Natural killer cell (primary cell): ENCODE measurements at regions not wholly inside any gene's neighbourhood (a gene's known extent, or its start where the extent isn't known, plus 50 kb on each side); places are given as distances from the start of the nearest gene placed in this dataset.

Experiments
- ATAC-seq, 3 donors: fragments of 150-1000 bp in 2 of 3; fragments of 200-7000 bp in 1 of 3; cut with Tn5 transposase; 1 replicate in 1 of 3; 2 replicates in 2 of 3; pipeline ENCODE4 v1.10.0; 2021; ENCODE audit warnings: mild to moderate bottlenecking in 2 of 3, moderate library complexity in 2 of 3
- DNase-seq, 2 donors: peaks; one replicate each; pipeline versions ENCODE4 v3.0.0 to v3.0.0-alpha.2; 2013 to 2021; ENCODE audit warnings: mixed read lengths in 1 of 2
- H3K27ac ChIP-seq: one replicate; pipeline ENCODE4 v1.5.1; 2013; ENCODE audit warnings: mild to moderate bottlenecking, low read length
- H3K27me3 ChIP-seq: one replicate; pipeline ENCODE4 v1.6.1; 2013; ENCODE audit warnings: low read length; ENCODE audit not compliant: control insufficient read depth, insufficient read depth
- H3K36me3 ChIP-seq: one replicate; pipeline ENCODE4 v1.6.1; 2013; ENCODE audit warnings: low read length; ENCODE audit not compliant: control insufficient read depth, insufficient read depth
- H3K4me1 ChIP-seq: one replicate; pipeline ENCODE4 v1.6.1; 2013; ENCODE audit warnings: low read length; ENCODE audit not compliant: control insufficient read depth, insufficient read depth
- H3K4me3 ChIP-seq: one replicate; pipeline ENCODE4 v1.5.1; 2013; ENCODE audit warnings: low read length
- H3K9me3 ChIP-seq: one replicate; pipeline ENCODE4 v1.6.1; 2013; ENCODE audit warnings: low read length; ENCODE audit not compliant: control insufficient read depth, insufficient read depth
- H3K27ac Mint-ChIP-seq, 2 donors: one replicate each; pipeline ENCODE4 v1.8.0; 2022; ENCODE audit warnings: mild to moderate bottlenecking in 2 of 2, mixed read lengths in 2 of 2, moderate library complexity in 1 of 2
- H3K27me3 Mint-ChIP-seq, 2 donors: one replicate each; pipeline ENCODE4 v1.8.0; 2022; ENCODE audit warnings: low read depth in 2 of 2, mixed read lengths in 2 of 2
- H3K36me3 Mint-ChIP-seq: one replicate; pipeline ENCODE4 v1.8.0; 2022; ENCODE audit warnings: mixed read lengths
- H3K4me1 Mint-ChIP-seq, 2 donors: one replicate each; pipeline ENCODE4 v1.8.0; 2022; ENCODE audit warnings: mixed read lengths in 2 of 2
- H3K4me3 Mint-ChIP-seq: one replicate; pipeline ENCODE4 v1.8.0; 2022; ENCODE audit warnings: mild to moderate bottlenecking, moderate library complexity, mixed read lengths
- H3K9me3 Mint-ChIP-seq, 2 donors: one replicate each; pipeline ENCODE4 v1.8.0; 2022; ENCODE audit warnings: mixed read lengths in 2 of 2
- WGBS: methylation state at CpG from one replicate; pipeline ENCODE4 v1.1.7; 2013; ENCODE audit warnings: missing lambda C conversion rate; ENCODE audit not compliant: insufficient coverage; 5-methylcytosine and 5-hydroxymethylcytosine counted together
- intact Hi-C: fragments of 100-400 bp; cut with micrococcal nuclease; formaldehyde crosslinking; loops from one replicate; pipeline ENCODE4 v1.14.2; 2022
- TF ChIP-seq, protein P1 (sequence below): fragments of 200-600 bp; IDR thresholded peaks from one replicate; pipeline ENCODE4 v1.8.0; 2022; ENCODE audit warnings: antibody characterized with exemption

- Histone ChIP-seq H3K27me3 (no peaks in the 10 kb centered on the region), H3K9me3 (no peaks in the 10 kb centered on the region), H3K4me1 (no peaks in the 10 kb centered on the region), H3K4me3 (no peak overlapping the region), H3K27ac (no peak overlapping the region), H3K36me3 (no peaks in the 10 kb centered on the region)
- Mint-ChIP-seq H3K27me3 (peaks cover 6 to 14% of the 10 kb centered on the region in 2 donors), H3K36me3 (no peaks in the 10 kb centered on the region), H3K4me3 (no peak overlapping the region), H3K9me3 (no peaks in the 10 kb centered on the region), H3K27ac (no peak overlapping the region), H3K4me1 (no peaks in the 10 kb centered on the region)
- intact Hi-C loops: no loop called here
- TF ChIP-seq, protein P1, sequence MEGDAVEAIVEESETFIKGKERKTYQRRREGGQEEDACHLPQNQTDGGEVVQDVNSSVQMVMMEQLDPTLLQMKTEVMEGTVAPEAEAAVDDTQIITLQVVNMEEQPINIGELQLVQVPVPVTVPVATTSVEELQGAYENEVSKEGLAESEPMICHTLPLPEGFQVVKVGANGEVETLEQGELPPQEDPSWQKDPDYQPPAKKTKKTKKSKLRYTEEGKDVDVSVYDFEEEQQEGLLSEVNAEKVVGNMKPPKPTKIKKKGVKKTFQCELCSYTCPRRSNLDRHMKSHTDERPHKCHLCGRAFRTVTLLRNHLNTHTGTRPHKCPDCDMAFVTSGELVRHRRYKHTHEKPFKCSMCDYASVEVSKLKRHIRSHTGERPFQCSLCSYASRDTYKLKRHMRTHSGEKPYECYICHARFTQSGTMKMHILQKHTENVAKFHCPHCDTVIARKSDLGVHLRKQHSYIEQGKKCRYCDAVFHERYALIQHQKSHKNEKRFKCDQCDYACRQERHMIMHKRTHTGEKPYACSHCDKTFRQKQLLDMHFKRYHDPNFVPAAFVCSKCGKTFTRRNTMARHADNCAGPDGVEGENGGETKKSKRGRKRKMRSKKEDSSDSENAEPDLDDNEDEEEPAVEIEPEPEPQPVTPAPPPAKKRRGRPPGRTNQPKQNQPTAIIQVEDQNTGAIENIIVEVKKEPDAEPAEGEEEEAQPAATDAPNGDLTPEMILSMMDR: no peak
- no peak for DNase-seq
- 95% methylated on average over 6 of the region's 6 CpGs for WGBS
- ATAC-seq: no peak
Measured at GRCh38 chr1:57916041-57916440, 492.2 kb upstream of the DAB1 start.

GRCh38 chr1:57911427-57911826, 487.6 kb upstream of the DAB1 start:
- Mint-ChIP-seq H3K9me3 (no peaks in the 10 kb centered on the region), H3K36me3 (no peaks in the 10 kb centered on the region), H3K27me3 (peaks cover 6 to 15% of the 10 kb centered on the region in 2 donors), H3K4me3 (no peak overlapping the region), H3K27ac (no peak overlapping the region), H3K4me1 (no peaks in the 10 kb centered on the region)
- no peaks in the 10 kb centered on the region for H3K27me3 ChIP-seq
- no peaks in the 10 kb centered on the region for H3K9me3 ChIP-seq
- intact Hi-C loops: no loop called here
- ATAC-seq (peak in 1 of 3 donors; percentile 24), DNase-seq (no peak)
- H3K4me1 ChIP-seq: no peaks in the 10 kb centered on the region
- TF ChIP-seq, protein P1: no peak
- no peak overlapping the region for H3K4me3 ChIP-seq
- no peak overlapping the region for H3K27ac ChIP-seq
- no peaks in the 10 kb centered on the region for H3K36me3 ChIP-seq
- WGBS: 87% methylated on average over 4 of the region's 4 CpGs

- ATAC-seq: no peak
- H3K4me3 Mint-ChIP-seq: no peak overlapping the region
- Histone ChIP-seq H3K4me3 (no peak overlapping the region), H3K4me1 (no peaks in the 10 kb centered on the region), H3K27ac (no peak overlapping the region), H3K27me3 (no peaks in the 10 kb centered on the region), H3K9me3 (no peaks in the 10 kb centered on the region), H3K36me3 (no peaks in the 10 kb centered on the region)
- no peak overlapping the region for H3K27ac Mint-ChIP-seq
- H3K27me3 Mint-ChIP-seq: peaks cover 6 to 15% of the 10 kb centered on the region in 2 donors
- TF ChIP-seq, protein P1: no peak
- H3K9me3 Mint-ChIP-seq: no peaks in the 10 kb centered on the region
- 100% methylated on average over 1 of the region's 2 CpGs for WGBS
- H3K4me1 Mint-ChIP-seq: no peaks in the 10 kb centered on the region
- H3K36me3 Mint-ChIP-seq: no peaks in the 10 kb centered on the region
- no peak for DNase-seq
- intact Hi-C loops: no loop called here
Measured at GRCh38 chr1:57910782-57911181, 486.9 kb upstream of the DAB1 start.

- Histone ChIP-seq H3K4me3 (no peak overlapping the region), H3K4me1 (no peaks in the 10 kb centered on the region), H3K36me3 (no peaks in the 10 kb centered on the region), H3K27me3 (no peaks in the 10 kb centered on the region), H3K9me3 (no peaks in the 10 kb centered on the region), H3K27ac (no peak overlapping the region)
- no peaks in the 10 kb centered on the region for H3K4me1 Mint-ChIP-seq
- no peak overlapping the region for H3K27ac Mint-ChIP-seq
- intact Hi-C loops: no loop called here
- 95% methylated on average over 5 of the region's 7 CpGs for WGBS
- H3K27me3 Mint-ChIP-seq: peaks cover 6 to 15% of the 10 kb centered on the region in 2 donors
- no peak overlapping the region for H3K4me3 Mint-ChIP-seq
- H3K9me3 Mint-ChIP-seq: no peaks in the 10 kb centered on the region
- TF ChIP-seq, protein P1: no peak
- no peaks in the 10 kb centered on the region for H3K36me3 Mint-ChIP-seq
- ATAC-seq: no peak
- DNase-seq: no peak
Measured at GRCh38 chr1:57910305-57910704, 486.4 kb upstream of the DAB1 start.
